ENCODE measurements at regions not wholly inside any gene's neighbourhood (a gene's known extent, or its start where the extent isn't known, plus 50 kb on each side); places are given as distances from the start of the nearest gene placed in this dataset.

GRCh38 chr11:106410902-106411301, 333.4 kb downstream of the AASDHPPT start:
- TF ChIP-seq POLR2A (IDR thresholded peaks at IDR 0.05; ENCODE audit: extremely low read depth, insufficient read length) (no peak), CTCF (IDR thresholded peaks at IDR 0.05; ENCODE audit: low read depth, low read length) (no peak), MYC (IDR thresholded peaks at IDR 0.05; ENCODE audit: low read depth, low read length) (no peak), MAX (IDR thresholded peaks at IDR 0.05; ENCODE audit: low read depth, low read length) (no peak)
- no peak for DNase-seq (ENCODE audit: low read depth)
- no peak overlapping the region for H3K4me3 ChIP-seq (ENCODE audit: low read depth, low read length)

GRCh38 chr11:106413222-106413621, 335.8 kb downstream of the AASDHPPT start:
- DNase-seq (ENCODE audit: low read depth): no peak
- no peak overlapping the region for H3K4me3 ChIP-seq (ENCODE audit: low read depth, low read length)
- no peak for TF ChIP-seq MYC (IDR thresholded peaks at IDR 0.05; ENCODE audit: low read depth, low read length)
- TF ChIP-seq CTCF (IDR thresholded peaks at IDR 0.05; ENCODE audit: low read depth, low read length): no peak
- TF ChIP-seq MAX (IDR thresholded peaks at IDR 0.05; ENCODE audit: low read depth, low read length): no peak
- TF ChIP-seq POLR2A (IDR thresholded peaks at IDR 0.05; ENCODE audit: extremely low read depth, insufficient read length): no peak

- H3K4me3 ChIP-seq (ENCODE audit: low read depth, low read length): no peak overlapping the region
- TF ChIP-seq POLR2A (IDR thresholded peaks at IDR 0.05; ENCODE audit: extremely low read depth, insufficient read length) (no peak), MYC (IDR thresholded peaks at IDR 0.05; ENCODE audit: low read depth, low read length) (no peak), MAX (IDR thresholded peaks at IDR 0.05; ENCODE audit: low read depth, low read length) (no peak), CTCF (IDR thresholded peaks at IDR 0.05; ENCODE audit: low read depth, low read length) (no peak)
- no peak for DNase-seq (ENCODE audit: low read depth)
Observed at GRCh38 chr11:106415510-106415909, 338.0 kb downstream of the AASDHPPT start.

GRCh38 chr11:106418791-106419190, 341.3 kb downstream of the AASDHPPT start:
- no peak overlapping the region for H3K4me3 ChIP-seq (ENCODE audit: low read depth, low read length)
- no peak for TF ChIP-seq MAX (IDR thresholded peaks at IDR 0.05; ENCODE audit: low read depth, low read length)
- TF ChIP-seq POLR2A (IDR thresholded peaks at IDR 0.05; ENCODE audit: extremely low read depth, insufficient read length): no peak
- no peak for TF ChIP-seq CTCF (IDR thresholded peaks at IDR 0.05; ENCODE audit: low read depth, low read length)
- no peak for TF ChIP-seq MYC (IDR thresholded peaks at IDR 0.05; ENCODE audit: low read depth, low read length)
- DNase-seq (ENCODE audit: low read depth): no peak

GRCh38 chr11:106420048-106420665, 342.7 kb downstream of the AASDHPPT start:
- no peak for DNase-seq (ENCODE audit: low read depth)
- TF ChIP-seq MYC (IDR thresholded peaks at IDR 0.05; ENCODE audit: low read depth, low read length): no peak
- no peak for TF ChIP-seq POLR2A (IDR thresholded peaks at IDR 0.05; ENCODE audit: extremely low read depth, insufficient read length)
- no peak for TF ChIP-seq MAX (IDR thresholded peaks at IDR 0.05; ENCODE audit: low read depth, low read length)
- TF ChIP-seq CTCF (IDR thresholded peaks at IDR 0.05; ENCODE audit: low read depth, low read length): no peak
- no peak overlapping the region for H3K4me3 ChIP-seq (ENCODE audit: low read depth, low read length)
